Lower leg skin (tissue), 3 donors: ENCODE measurements at regions not wholly inside any gene's neighbourhood (a gene's known extent, or its start where the extent isn't known, plus 50 kb on each side); places are given as distances from the start of the nearest gene placed in this dataset.

Source experiments
- POLR2A ChIP-seq, 2 donors: fragments of 450-650 bp; IDR thresholded peaks; one replicate each; pipeline ENCODE4 v1.6.1; 2016 to 2017; ENCODE audit warnings: antibody characterized with exemption in 2 of 2, mild to moderate bottlenecking in 1 of 2, moderate library complexity in 1 of 2
- TF ChIP-seq, protein P1 (sequence below), 3 donors: fragments of 450-650 bp; IDR thresholded peaks; one replicate each; pipeline ENCODE4 v1.5.1; 2016; ENCODE audit warnings: antibody characterized with exemption in 3 of 3, mild to moderate bottlenecking in 3 of 3, moderate library complexity in 2 of 3

GRCh38 chr13:85501616-85502015 lies 297.6 kb downstream of the SLITRK6 start:
- TF ChIP-seq, protein P1, sequence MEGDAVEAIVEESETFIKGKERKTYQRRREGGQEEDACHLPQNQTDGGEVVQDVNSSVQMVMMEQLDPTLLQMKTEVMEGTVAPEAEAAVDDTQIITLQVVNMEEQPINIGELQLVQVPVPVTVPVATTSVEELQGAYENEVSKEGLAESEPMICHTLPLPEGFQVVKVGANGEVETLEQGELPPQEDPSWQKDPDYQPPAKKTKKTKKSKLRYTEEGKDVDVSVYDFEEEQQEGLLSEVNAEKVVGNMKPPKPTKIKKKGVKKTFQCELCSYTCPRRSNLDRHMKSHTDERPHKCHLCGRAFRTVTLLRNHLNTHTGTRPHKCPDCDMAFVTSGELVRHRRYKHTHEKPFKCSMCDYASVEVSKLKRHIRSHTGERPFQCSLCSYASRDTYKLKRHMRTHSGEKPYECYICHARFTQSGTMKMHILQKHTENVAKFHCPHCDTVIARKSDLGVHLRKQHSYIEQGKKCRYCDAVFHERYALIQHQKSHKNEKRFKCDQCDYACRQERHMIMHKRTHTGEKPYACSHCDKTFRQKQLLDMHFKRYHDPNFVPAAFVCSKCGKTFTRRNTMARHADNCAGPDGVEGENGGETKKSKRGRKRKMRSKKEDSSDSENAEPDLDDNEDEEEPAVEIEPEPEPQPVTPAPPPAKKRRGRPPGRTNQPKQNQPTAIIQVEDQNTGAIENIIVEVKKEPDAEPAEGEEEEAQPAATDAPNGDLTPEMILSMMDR (IDR thresholded peaks at IDR 0.05) = no peak
- no peak for TF ChIP-seq POLR2A (IDR thresholded peaks at IDR 0.05)
